ENCODE measurements at regions not wholly inside any gene's neighbourhood (a gene's known extent, or its start where the extent isn't known, plus 50 kb on each side); places are given as distances from the start of the nearest gene placed in this dataset.

DNA sequence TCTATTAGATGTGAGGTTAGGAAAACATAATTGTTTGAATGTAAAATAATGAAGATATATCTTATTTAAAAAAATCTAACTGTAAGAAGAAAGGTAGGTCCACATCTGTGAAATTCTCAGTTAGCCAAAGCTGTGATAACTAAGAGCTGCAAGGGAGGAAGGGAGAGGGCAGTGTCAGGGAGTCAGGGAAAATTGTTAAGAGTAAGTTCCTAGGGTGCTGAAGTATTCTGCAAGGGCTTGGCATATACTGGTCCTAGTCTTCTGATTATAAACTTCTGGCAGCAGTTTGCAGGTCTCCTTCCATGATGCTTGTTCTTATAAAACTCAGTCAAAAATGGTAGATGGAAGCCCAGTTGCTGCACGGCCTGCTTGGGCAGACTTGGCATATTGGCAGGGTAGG is 233.2 kb downstream of the NMUR2 start:
- TF ChIP-seq TEAD4 (IDR thresholded peaks at IDR 0.05) (no peak), EP300 (IDR thresholded peaks at IDR 0.05; ENCODE audit: borderline replicate concordance) (no peak), CREB1 (IDR thresholded peaks at IDR 0.05; ENCODE audit: low read depth) (no peak), FOXM1 (IDR thresholded peaks at IDR 0.05; ENCODE audit: borderline replicate concordance, low read depth) (no peak), RAD21 (IDR thresholded peaks at IDR 0.05; ENCODE audit: low read depth) (no peak), TAF1 (IDR thresholded peaks at IDR 0.05; ENCODE audit: low read depth) (no peak), CEBPB (IDR thresholded peaks at IDR 0.05) (no peak), TCF12 (IDR thresholded peaks at IDR 0.05; ENCODE audit: low read depth) (no peak), EGR1 (IDR thresholded peaks at IDR 0.05) (no peak)
- TF ChIP-seq, protein P1, sequence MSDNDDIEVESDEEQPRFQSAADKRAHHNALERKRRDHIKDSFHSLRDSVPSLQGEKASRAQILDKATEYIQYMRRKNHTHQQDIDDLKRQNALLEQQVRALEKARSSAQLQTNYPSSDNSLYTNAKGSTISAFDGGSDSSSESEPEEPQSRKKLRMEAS (IDR thresholded peaks at IDR 0.05) = no peak
- TF ChIP-seq, protein P2, sequence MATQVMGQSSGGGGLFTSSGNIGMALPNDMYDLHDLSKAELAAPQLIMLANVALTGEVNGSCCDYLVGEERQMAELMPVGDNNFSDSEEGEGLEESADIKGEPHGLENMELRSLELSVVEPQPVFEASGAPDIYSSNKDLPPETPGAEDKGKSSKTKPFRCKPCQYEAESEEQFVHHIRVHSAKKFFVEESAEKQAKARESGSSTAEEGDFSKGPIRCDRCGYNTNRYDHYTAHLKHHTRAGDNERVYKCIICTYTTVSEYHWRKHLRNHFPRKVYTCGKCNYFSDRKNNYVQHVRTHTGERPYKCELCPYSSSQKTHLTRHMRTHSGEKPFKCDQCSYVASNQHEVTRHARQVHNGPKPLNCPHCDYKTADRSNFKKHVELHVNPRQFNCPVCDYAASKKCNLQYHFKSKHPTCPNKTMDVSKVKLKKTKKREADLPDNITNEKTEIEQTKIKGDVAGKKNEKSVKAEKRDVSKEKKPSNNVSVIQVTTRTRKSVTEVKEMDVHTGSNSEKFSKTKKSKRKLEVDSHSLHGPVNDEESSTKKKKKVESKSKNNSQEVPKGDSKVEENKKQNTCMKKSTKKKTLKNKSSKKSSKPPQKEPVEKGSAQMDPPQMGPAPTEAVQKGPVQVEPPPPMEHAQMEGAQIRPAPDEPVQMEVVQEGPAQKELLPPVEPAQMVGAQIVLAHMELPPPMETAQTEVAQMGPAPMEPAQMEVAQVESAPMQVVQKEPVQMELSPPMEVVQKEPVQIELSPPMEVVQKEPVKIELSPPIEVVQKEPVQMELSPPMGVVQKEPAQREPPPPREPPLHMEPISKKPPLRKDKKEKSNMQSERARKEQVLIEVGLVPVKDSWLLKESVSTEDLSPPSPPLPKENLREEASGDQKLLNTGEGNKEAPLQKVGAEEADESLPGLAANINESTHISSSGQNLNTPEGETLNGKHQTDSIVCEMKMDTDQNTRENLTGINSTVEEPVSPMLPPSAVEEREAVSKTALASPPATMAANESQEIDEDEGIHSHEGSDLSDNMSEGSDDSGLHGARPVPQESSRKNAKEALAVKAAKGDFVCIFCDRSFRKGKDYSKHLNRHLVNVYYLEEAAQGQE (IDR thresholded peaks at IDR 0.05; ENCODE audit: low read depth) = no peak

DNA sequence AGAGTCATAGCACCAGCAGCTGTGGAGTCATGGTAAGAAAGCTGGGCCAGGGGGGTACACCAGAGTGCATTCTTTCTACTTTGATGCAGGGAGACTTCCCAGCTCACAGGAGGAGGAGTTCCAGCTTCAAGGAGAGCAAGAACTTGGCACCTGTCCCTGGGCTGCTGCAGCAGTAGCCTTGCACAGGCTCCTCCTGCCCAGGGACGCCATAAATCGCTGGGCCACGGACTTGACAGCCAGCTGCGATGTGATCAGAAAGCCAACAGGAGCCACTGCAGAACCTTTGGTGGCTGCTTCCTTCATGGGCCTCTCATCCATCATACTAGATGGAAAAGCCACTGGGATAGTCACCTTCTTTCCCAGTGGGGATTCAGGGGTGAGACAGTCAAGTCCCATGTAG is 234.7 kb downstream of the NMUR2 start:
- TF ChIP-seq TCF12 (IDR thresholded peaks at IDR 0.05; ENCODE audit: low read depth) (no peak), ZBTB7A (IDR thresholded peaks at IDR 0.05; ENCODE audit: low read depth) (no peak)
- TF ChIP-seq, protein P1 (IDR thresholded peaks at IDR 0.05) = no peak

DNA sequence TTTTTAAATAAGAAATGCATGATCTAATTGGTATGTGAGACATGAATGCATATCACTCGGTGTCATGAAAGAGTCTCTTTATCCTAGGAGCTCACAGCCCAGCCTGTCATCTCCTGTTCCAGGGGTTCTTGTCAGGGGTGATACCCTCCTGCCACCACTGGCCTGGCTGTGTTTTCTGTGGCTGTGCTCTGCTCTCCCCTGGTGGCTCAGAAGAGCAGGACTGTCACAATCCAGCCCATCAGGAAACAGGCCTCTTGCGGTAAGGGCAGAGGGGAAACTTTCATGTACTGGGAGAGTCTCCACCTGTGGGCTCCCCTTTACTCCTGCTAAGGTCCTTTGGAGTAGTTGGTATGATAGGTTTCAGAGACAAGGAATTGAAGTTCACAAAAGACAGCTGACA is 240.2 kb upstream of the GLRA1 start:
- TF ChIP-seq, protein P2 (IDR thresholded peaks at IDR 0.05; ENCODE audit: low read depth) = no peak
- TF ChIP-seq TAF1 (IDR thresholded peaks at IDR 0.05; ENCODE audit: low read depth) (no peak), ZBTB7A (IDR thresholded peaks at IDR 0.05; ENCODE audit: low read depth) (no peak)

DNA sequence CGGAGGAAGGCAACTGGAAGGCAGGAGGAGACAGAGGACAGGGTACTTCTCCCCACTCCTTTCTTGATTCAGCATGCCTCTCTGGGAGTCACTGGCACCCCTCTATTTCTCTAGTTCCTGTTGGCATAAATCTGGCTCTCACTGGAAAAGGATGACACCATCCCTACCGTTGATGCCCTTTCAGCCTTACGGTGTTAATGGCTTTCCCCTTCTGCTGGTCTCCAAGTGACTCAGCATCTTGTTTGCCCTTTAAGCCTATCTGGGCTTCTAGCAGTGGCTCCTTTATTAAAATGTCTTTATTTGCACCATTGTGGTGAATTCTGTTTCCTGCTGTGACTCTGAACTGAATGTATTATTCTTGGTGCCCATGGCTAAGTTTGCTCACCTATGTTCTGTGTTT is 227.3 kb upstream of the GLRA1 start:
- TF ChIP-seq EP300 (IDR thresholded peaks at IDR 0.05; ENCODE audit: borderline replicate concordance) (no peak), CEBPB (IDR thresholded peaks at IDR 0.05) (no peak), NFIC (IDR thresholded peaks at IDR 0.05) (no peak), TEAD4 (IDR thresholded peaks at IDR 0.05) (no peak), EGR1 (IDR thresholded peaks at IDR 0.05) (no peak), TCF12 (IDR thresholded peaks at IDR 0.05; ENCODE audit: low read depth) (no peak), YY1 (IDR thresholded peaks at IDR 0.05; ENCODE audit: low read depth) (no peak), RAD21 (IDR thresholded peaks at IDR 0.05; ENCODE audit: low read depth) (no peak)
- TF ChIP-seq, protein P1 (IDR thresholded peaks at IDR 0.05) = no peak
- TF ChIP-seq, protein P2 (IDR thresholded peaks at IDR 0.05; ENCODE audit: low read depth) = no peak
- TF ChIP-seq, protein P3, sequence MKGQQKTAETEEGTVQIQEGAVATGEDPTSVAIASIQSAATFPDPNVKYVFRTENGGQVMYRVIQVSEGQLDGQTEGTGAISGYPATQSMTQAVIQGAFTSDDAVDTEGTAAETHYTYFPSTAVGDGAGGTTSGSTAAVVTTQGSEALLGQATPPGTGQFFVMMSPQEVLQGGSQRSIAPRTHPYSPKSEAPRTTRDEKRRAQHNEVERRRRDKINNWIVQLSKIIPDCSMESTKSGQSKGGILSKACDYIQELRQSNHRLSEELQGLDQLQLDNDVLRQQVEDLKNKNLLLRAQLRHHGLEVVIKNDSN (IDR thresholded peaks at IDR 0.05) = no peak

DNA sequence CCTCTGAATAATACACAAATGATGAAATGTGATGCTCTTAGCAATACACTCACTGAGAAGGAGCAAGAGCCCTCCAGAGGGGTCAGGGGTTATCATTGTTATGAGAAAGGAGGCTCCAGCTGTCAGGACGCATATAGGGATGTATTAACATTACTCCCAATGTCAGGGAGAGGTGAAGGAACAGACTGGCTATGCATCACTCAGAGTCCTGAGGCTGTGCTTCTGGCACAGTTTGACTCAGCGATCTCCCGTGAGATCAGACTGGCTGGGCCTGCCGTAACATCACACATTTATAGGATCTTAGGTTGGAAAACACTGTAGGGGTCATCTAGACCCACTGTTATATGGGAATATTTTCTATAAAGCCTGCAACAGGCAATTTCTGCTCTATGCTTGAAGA is 226.5 kb upstream of the GLRA1 start:
- TF ChIP-seq, protein P1 (IDR thresholded peaks at IDR 0.05) = no peak

DNA sequence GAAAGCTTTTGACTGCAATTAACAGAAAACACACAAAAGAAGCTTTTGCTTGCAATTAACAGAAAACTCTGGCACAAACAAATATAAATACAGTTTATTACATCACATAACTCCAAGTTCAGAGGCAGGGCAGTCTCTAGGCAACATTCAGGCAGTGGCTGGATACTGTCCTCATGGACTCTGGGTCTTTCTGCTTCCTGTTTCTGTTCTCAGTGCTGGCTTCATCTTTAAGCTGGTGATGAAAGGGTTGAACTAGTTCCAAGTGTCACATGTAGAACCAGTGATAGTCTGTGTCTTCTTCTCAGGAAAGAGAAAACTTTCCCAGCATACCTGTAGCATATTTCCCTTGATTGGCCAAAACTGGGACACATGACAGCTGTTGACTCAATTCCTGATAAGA is 222.6 kb upstream of the GLRA1 start:
- TF ChIP-seq EGR1 (IDR thresholded peaks at IDR 0.05) = no peak
- TF ChIP-seq TCF12 (IDR thresholded peaks at IDR 0.05; ENCODE audit: low read depth) = no peak
- TF ChIP-seq, protein P3 (IDR thresholded peaks at IDR 0.05) = no peak
- TF ChIP-seq TAF1 (IDR thresholded peaks at IDR 0.05; ENCODE audit: low read depth) = no peak
- TF ChIP-seq EP300 (IDR thresholded peaks at IDR 0.05; ENCODE audit: borderline replicate concordance) = no peak
- no peak for TF ChIP-seq TEAD4 (IDR thresholded peaks at IDR 0.05)
- TF ChIP-seq CEBPB (IDR thresholded peaks at IDR 0.05) = no peak
- TF ChIP-seq CREB1 (IDR thresholded peaks at IDR 0.05; ENCODE audit: low read depth) = no peak
- no peak for TF ChIP-seq FOXM1 (IDR thresholded peaks at IDR 0.05; ENCODE audit: borderline replicate concordance, low read depth)
- TF ChIP-seq, protein P2 (IDR thresholded peaks at IDR 0.05; ENCODE audit: low read depth) = no peak

Measured in Ishikawa (cell line).